ENCODE measurements at regions not wholly inside any gene's neighbourhood (a gene's known extent, or its start where the extent isn't known, plus 50 kb on each side); places are given as distances from the start of the nearest gene placed in this dataset.

DNA sequence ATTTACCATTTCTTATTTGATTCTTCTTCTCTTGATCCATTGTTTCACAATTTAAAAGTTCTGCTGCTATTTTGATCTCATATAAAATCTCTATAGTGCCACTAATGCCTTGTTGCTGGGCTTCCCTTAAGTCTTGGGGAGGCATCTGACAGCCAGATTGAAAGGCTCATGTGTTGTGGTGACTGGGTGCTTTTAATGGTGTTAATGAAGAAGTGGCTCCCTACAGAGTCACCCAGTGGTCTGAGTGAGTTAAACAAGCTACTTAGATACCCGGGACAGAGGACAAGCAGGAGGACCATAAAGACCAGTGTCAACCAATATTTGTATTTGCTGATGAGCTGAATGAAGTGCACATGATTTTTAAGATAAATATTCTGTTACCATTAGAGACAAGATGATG is 176.4 kb upstream of the HABP2 start:
- Histone ChIP-seq H3K79me2 (ENCODE audit: control insufficient read depth, insufficient read depth, low read length) (no peaks in the 10 kb centered on the region), H3K9me3 (ENCODE audit: control insufficient read depth, insufficient read depth, low read depth, low read length) (no peaks in the 10 kb centered on the region), H3K4me1 (ENCODE audit: control insufficient read depth, extremely low read depth, insufficient read depth, low read length) (no peaks in the 10 kb centered on the region), H3K4me2 (ENCODE audit: extremely low read depth, insufficient read depth, low read length) (no peak overlapping the region), H3K4me3 (replicated peaks in 1 of 4; ENCODE audit: control extremely low read depth in 1 of 4, insufficient read depth in 1 of 4, low read depth in 3 of 4, low read length in 4 of 4) (no peak overlapping the region), H3K27me3 (ENCODE audit: control insufficient read depth, insufficient read depth, low read length) (no peaks in the 10 kb centered on the region), H2AFZ (ENCODE audit: low read length) (no peak overlapping the region), H3K27ac (ENCODE audit: insufficient read depth, low read length) (no peak overlapping the region), H4K20me1 (ENCODE audit: control insufficient read depth, extremely low read depth, insufficient read depth, low read length) (no peaks in the 10 kb centered on the region), H3K36me3 (ENCODE audit: control insufficient read depth, insufficient read depth, low read length) (no peaks in the 10 kb centered on the region), H3K9ac (ENCODE audit: insufficient read depth, low read length) (no peak overlapping the region)
- TF ChIP-seq EZH2 (IDR thresholded peaks at IDR 0.05; ENCODE audit: low read length, missing control alignments), result no peak
- TF ChIP-seq CTCF (conservative IDR thresholded peaks at IDR 0.05 in 1 of 2, IDR thresholded peaks at IDR 0.05 in 1 of 2; ENCODE audit: low read depth in 1 of 2, low read length in 2 of 2), result no peak
- no peak for DNase-seq (ENCODE audit: low read depth in 2 of 2)

DNA sequence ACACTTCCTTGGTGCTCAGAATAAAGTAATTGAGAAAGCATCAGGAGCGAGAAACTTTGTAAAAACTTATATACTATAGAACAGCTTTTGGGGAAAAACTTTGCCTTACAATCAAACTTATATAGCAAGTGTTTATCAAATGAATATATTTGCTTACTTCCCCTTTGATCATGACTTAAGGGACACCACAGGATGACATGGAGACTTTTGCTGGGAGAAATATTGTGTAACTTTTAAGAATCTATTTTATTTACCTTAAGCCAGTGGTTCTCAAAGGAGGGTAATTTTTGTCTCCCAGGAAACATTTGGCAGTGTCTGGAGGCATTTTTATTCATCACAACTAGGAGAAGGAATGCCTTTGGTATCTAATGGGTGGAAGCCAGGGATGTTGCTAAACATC is 173.8 kb upstream of the HABP2 start:
- no peak overlapping the region for H3K9ac ChIP-seq (ENCODE audit: insufficient read depth, low read length)
- DNase-seq (ENCODE audit: low read depth in 2 of 2), result no peak
- TF ChIP-seq EZH2 (IDR thresholded peaks at IDR 0.05; ENCODE audit: low read length, missing control alignments) (no peak), CTCF (conservative IDR thresholded peaks at IDR 0.05 in 1 of 2, IDR thresholded peaks at IDR 0.05 in 1 of 2; ENCODE audit: low read depth in 1 of 2, low read length in 2 of 2) (no peak)
- no peak overlapping the region for H2AFZ ChIP-seq (ENCODE audit: low read length)
- H3K79me2 ChIP-seq (ENCODE audit: control insufficient read depth, insufficient read depth, low read length), result no peaks in the 10 kb centered on the region
- no peak overlapping the region for H3K4me3 ChIP-seq (replicated peaks in 1 of 4; ENCODE audit: control extremely low read depth in 1 of 4, insufficient read depth in 1 of 4, low read depth in 3 of 4, low read length in 4 of 4)
- no peak overlapping the region for H3K27ac ChIP-seq (ENCODE audit: insufficient read depth, low read length)
- H3K9me3 ChIP-seq (ENCODE audit: control insufficient read depth, insufficient read depth, low read depth, low read length), result no peaks in the 10 kb centered on the region
- no peaks in the 10 kb centered on the region for H3K4me1 ChIP-seq (ENCODE audit: control insufficient read depth, extremely low read depth, insufficient read depth, low read length)
- no peaks in the 10 kb centered on the region for H3K27me3 ChIP-seq (ENCODE audit: control insufficient read depth, insufficient read depth, low read length)
- no peaks in the 10 kb centered on the region for H4K20me1 ChIP-seq (ENCODE audit: control insufficient read depth, extremely low read depth, insufficient read depth, low read length)
- H3K4me2 ChIP-seq (ENCODE audit: extremely low read depth, insufficient read depth, low read length), result no peak overlapping the region
- no peaks in the 10 kb centered on the region for H3K36me3 ChIP-seq (ENCODE audit: control insufficient read depth, insufficient read depth, low read length)

DNA sequence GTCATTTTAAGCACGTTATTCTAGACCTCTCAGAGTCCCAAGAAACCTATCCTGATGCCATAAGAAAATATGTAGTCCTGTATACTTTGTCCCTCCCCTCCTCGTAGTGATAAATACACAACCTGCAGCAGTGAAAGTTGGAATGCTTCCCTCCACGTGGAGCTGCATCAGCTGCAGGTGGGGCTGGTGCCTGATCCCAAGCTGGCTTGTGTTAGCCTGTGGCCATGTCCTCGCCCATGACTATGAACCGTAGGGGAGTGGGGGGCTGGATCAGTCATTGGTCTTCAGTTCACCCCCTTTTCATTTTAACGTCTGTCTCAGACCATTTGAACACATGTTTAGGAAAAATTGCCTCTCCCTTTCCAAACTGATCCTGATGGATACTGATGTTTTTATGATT is 171.4 kb upstream of the HABP2 start:
- H3K27me3 ChIP-seq (ENCODE audit: control insufficient read depth, insufficient read depth, low read length), result no peaks in the 10 kb centered on the region
- no peak overlapping the region for H3K4me3 ChIP-seq (replicated peaks in 1 of 4; ENCODE audit: control extremely low read depth in 1 of 4, insufficient read depth in 1 of 4, low read depth in 3 of 4, low read length in 4 of 4)
- no peaks in the 10 kb centered on the region for H3K79me2 ChIP-seq (ENCODE audit: control insufficient read depth, insufficient read depth, low read length)
- H3K36me3 ChIP-seq (ENCODE audit: control insufficient read depth, insufficient read depth, low read length), result no peaks in the 10 kb centered on the region
- no peak overlapping the region for H3K4me2 ChIP-seq (ENCODE audit: extremely low read depth, insufficient read depth, low read length)
- H3K27ac ChIP-seq (ENCODE audit: insufficient read depth, low read length), result no peak overlapping the region
- H3K9me3 ChIP-seq (ENCODE audit: control insufficient read depth, insufficient read depth, low read depth, low read length), result no peaks in the 10 kb centered on the region
- peaks cover 6% of the 10 kb centered on the region for H3K4me1 ChIP-seq (ENCODE audit: control insufficient read depth, extremely low read depth, insufficient read depth, low read length)
- no peak for DNase-seq (ENCODE audit: low read depth in 2 of 2)
- no peak overlapping the region for H3K9ac ChIP-seq (ENCODE audit: insufficient read depth, low read length)
- H2AFZ ChIP-seq (ENCODE audit: low read length), result peak overlapping the region; percentile 45
- TF ChIP-seq EZH2 (IDR thresholded peaks at IDR 0.05; ENCODE audit: low read length, missing control alignments) (no peak), CTCF (conservative IDR thresholded peaks at IDR 0.05 in 1 of 2, IDR thresholded peaks at IDR 0.05 in 1 of 2; ENCODE audit: low read depth in 1 of 2, low read length in 2 of 2) (no peak)
- H4K20me1 ChIP-seq (ENCODE audit: control insufficient read depth, extremely low read depth, insufficient read depth, low read length), result no peaks in the 10 kb centered on the region

All from fibroblast of lung (primary cell).